Neutrophil (primary cell): ENCODE measurements at regions not wholly inside any gene's neighbourhood (a gene's known extent, or its start where the extent isn't known, plus 50 kb on each side); places are given as distances from the start of the nearest gene placed in this dataset.

Source experiments
- H3K27ac ChIP-seq: fragments of 200-600 bp; sonication (generic); 2 replicates; pipeline ENCODE4 v1.5.1; 2016; ENCODE audit warnings: mild to moderate bottlenecking, moderate library complexity
- H3K27me3 ChIP-seq: fragments of 200-600 bp; sonication (generic); 2 replicates; pipeline ENCODE4 v1.6.0; 2016; ENCODE audit warnings: mild to moderate bottlenecking
- H3K36me3 ChIP-seq: fragments of 200-600 bp; sonication (generic); 2 replicates; pipeline ENCODE4 v1.5.1; 2017
- H3K4me1 ChIP-seq, 2 experiments: fragments of 200-600 bp in 1 of 2; sonication (generic) in 1 of 2; 1 replicate in 1 of 2; 2 replicates in 1 of 2; pipeline versions ENCODE4 v1.5.1 to v1.6.1; 2013 to 2016; ENCODE audit warnings: low read depth in 1 of 2, low read length in 1 of 2, mild to moderate bottlenecking in 1 of 2, moderate library complexity in 1 of 2; ENCODE audit not compliant: control insufficient read depth in 1 of 2, insufficient read depth in 1 of 2
- H3K4me3 ChIP-seq, 2 experiments: fragments of 200-600 bp in 1 of 2; sonication (generic) in 1 of 2; 1 replicate in 1 of 2; 2 replicates in 1 of 2; pipeline ENCODE4 v1.5.1; 2013 to 2016; ENCODE audit warnings: low read depth in 1 of 2, low read length in 1 of 2, mild to moderate bottlenecking in 1 of 2, moderate library complexity in 1 of 2
- H3K9me3 ChIP-seq: fragments of 200-600 bp; sonication (generic); 2 replicates; pipeline ENCODE4 v1.5.1; 2016
- TF ChIP-seq, protein P1 (sequence below): fragments of 200-600 bp; sonication (generic); IDR thresholded peaks from 2 replicates; pipeline ENCODE4 v1.5.1; 2016; ENCODE audit warnings: antibody characterized with exemption

DNA sequence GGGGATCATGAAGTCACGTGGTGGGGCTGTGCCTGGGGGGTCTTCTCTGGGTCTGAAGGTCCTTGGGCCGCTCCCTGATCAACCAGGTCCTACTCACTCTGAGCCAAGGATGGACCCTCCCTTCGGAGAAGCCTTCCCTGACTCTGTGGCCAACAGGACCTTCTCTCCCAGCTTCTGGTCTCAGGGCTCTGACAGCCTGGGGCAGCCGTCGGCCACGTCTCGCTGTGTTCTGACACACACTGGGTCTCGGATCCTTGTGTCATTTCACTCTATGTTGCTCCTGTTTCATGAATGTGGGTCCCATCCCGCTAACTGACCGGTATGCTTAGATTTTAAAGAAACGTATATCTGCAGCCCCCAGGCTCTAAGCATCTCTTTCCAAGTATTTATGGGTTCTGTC is 256.1 kb downstream of the ENGASE start:
- Histone ChIP-seq H3K9me3 (no peaks in the 10 kb centered on the region), H3K4me3 (no peak overlapping the region), H3K27ac (no peak overlapping the region), H3K4me1 (no peaks in the 10 kb centered on the region), H3K27me3 (peaks cover 17% of the 10 kb centered on the region), H3K36me3 (no peaks in the 10 kb centered on the region)
- TF ChIP-seq, protein P1, sequence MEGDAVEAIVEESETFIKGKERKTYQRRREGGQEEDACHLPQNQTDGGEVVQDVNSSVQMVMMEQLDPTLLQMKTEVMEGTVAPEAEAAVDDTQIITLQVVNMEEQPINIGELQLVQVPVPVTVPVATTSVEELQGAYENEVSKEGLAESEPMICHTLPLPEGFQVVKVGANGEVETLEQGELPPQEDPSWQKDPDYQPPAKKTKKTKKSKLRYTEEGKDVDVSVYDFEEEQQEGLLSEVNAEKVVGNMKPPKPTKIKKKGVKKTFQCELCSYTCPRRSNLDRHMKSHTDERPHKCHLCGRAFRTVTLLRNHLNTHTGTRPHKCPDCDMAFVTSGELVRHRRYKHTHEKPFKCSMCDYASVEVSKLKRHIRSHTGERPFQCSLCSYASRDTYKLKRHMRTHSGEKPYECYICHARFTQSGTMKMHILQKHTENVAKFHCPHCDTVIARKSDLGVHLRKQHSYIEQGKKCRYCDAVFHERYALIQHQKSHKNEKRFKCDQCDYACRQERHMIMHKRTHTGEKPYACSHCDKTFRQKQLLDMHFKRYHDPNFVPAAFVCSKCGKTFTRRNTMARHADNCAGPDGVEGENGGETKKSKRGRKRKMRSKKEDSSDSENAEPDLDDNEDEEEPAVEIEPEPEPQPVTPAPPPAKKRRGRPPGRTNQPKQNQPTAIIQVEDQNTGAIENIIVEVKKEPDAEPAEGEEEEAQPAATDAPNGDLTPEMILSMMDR = no peak

DNA sequence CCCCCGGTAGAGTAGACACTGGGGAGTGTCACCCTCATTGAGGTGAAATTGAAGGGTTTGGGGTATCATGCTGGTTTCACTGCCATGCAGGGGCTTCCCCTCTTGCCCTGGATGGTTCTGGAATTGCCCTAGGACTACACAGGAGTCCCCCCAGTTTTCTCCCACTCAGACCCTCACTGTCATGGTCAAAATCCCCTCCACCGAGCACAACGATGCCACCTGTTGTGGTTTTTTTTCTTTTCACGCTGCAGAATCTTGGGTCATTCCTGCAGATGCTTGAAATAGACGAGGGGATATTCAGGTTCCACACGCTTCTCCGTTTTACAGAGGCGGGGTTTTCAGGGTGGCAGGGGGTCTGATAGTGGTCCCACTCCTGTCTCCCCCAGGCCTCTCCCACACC is 255.6 kb downstream of the ENGASE start:
- TF ChIP-seq, protein P1 = no peak
- Histone ChIP-seq H3K4me1 (no peaks in the 10 kb centered on the region), H3K27ac (no peak overlapping the region), H3K27me3 (peaks cover 22% of the 10 kb centered on the region), H3K9me3 (no peaks in the 10 kb centered on the region), H3K36me3 (no peaks in the 10 kb centered on the region), H3K4me3 (no peak overlapping the region)

GRCh38 chr17:79326814-79327213 is 252.2 kb downstream of the ENGASE start:
- Histone ChIP-seq H3K36me3 (no peaks in the 10 kb centered on the region), H3K27me3 (peaks cover 35% of the 10 kb centered on the region), H3K9me3 (no peaks in the 10 kb centered on the region), H3K4me1 (no peaks in the 10 kb centered on the region), H3K4me3 (no peak overlapping the region), H3K27ac (no peak overlapping the region)
- TF ChIP-seq, protein P1 = no peak

GRCh38 chr17:79325709-79326430 is 251.2 kb downstream of the ENGASE start:
- H3K36me3 ChIP-seq = no peaks in the 10 kb centered on the region
- TF ChIP-seq, protein P1 = no peak
- H3K27me3 ChIP-seq = peaks cover 27% of the 10 kb centered on the region
- no peak overlapping the region for H3K4me3 ChIP-seq
- no peaks in the 10 kb centered on the region for H3K4me1 ChIP-seq
- no peak overlapping the region for H3K27ac ChIP-seq
- H3K9me3 ChIP-seq = no peaks in the 10 kb centered on the region

GRCh38 chr17:79324194-79324593 is 249.6 kb downstream of the ENGASE start:
- H3K27ac ChIP-seq = no peak overlapping the region
- H3K4me3 ChIP-seq = no peak overlapping the region
- H3K27me3 ChIP-seq = peaks cover 31% of the 10 kb centered on the region
- TF ChIP-seq, protein P1 = no peak
- no peaks in the 10 kb centered on the region for H3K9me3 ChIP-seq
- no peaks in the 10 kb centered on the region for H3K4me1 ChIP-seq
- no peaks in the 10 kb centered on the region for H3K36me3 ChIP-seq
